Naive thymus-derived CD8-positive, alpha-beta T cell (primary cell): ENCODE measurements at regions not wholly inside any gene's neighbourhood (a gene's known extent, or its start where the extent isn't known, plus 50 kb on each side); places are given as distances from the start of the nearest gene placed in this dataset.

Experiments used
- ATAC-seq, 2 donors: fragments of 150-1000 bp; cut with Tn5 transposase in 1 of 2; sonication (Bioruptor Pico), chemical (Tn5 transposase) in 1 of 2; 1 replicate in 1 of 2; 2 replicates in 1 of 2; pipeline ENCODE4 v1.10.0; 2021; ENCODE audit warnings: mild to moderate bottlenecking in 2 of 2, moderate library complexity in 2 of 2
- POLR2A ChIA-PET: fragments of 350-600 bp; sonication (Branson Sonifier 250); formaldehyde crosslinking; loops from one replicate; lab custom pipeline; 2021; ENCODE audit warnings: antibody characterized with exemption; lab: Charles Lee
- DNase-seq, 10 donors: peaks; one replicate each; pipeline versions ENCODE4 v3.0.0 to v3.0.0-alpha.2; 2020 to 2022
- H3K27ac Mint-ChIP-seq, 10 donors: one replicate each; pipeline ENCODE4 v1.8.0; 2020 to 2022; ENCODE audit warnings: mild to moderate bottlenecking in 10 of 10, mixed read lengths in 10 of 10, moderate library complexity in 4 of 10, inconsistent platforms in 1 of 10
- H3K27me3 Mint-ChIP-seq, 5 donors: one replicate each; pipeline ENCODE4 v1.8.0; 2021 to 2022; ENCODE audit warnings: mixed read lengths in 5 of 5
- H3K36me3 Mint-ChIP-seq, 3 donors: one replicate each; pipeline ENCODE4 v1.8.0; 2020 to 2022; ENCODE audit warnings: mixed read lengths in 3 of 3, mild to moderate bottlenecking in 2 of 3, inconsistent platforms in 1 of 3
- H3K4me1 Mint-ChIP-seq, 4 donors: one replicate each; pipeline ENCODE4 v1.8.0; 2021 to 2022; ENCODE audit warnings: mixed read lengths in 4 of 4
- H3K4me3 Mint-ChIP-seq, 10 donors: one replicate each; pipeline ENCODE4 v1.8.0; 2020 to 2022; ENCODE audit warnings: mild to moderate bottlenecking in 10 of 10, mixed read lengths in 10 of 10, moderate library complexity in 6 of 10, inconsistent platforms in 1 of 10
- H3K9me3 Mint-ChIP-seq, 9 donors: one replicate each; pipeline ENCODE4 v1.8.0; 2020 to 2022; ENCODE audit warnings: mixed read lengths in 9 of 9, mild to moderate bottlenecking in 3 of 9, inconsistent platforms in 1 of 9, moderate library complexity in 1 of 9

GRCh38 chr12:127393465-127393864 is 873.5 kb upstream of the TMEM132C start:
- Mint-ChIP-seq H3K4me3 (no peak overlapping the region), H3K9me3 (peaks cover 0 to 7% (median 0%) of the 10 kb centered on the region in 9 donors), H3K36me3 (no peaks in the 10 kb centered on the region), H3K4me1 (no peaks in the 10 kb centered on the region), H3K27ac (no peak overlapping the region), H3K27me3 (peaks cover 3 to 21% (median 4%) of the 10 kb centered on the region in 5 donors)
- POLR2A ChIA-PET, result no interaction called here
- no peak for ATAC-seq
- no peak for DNase-seq

- no peaks in the 10 kb centered on the region for H3K36me3 Mint-ChIP-seq
- no peak overlapping the region for H3K27ac Mint-ChIP-seq
- no peaks in the 10 kb centered on the region for H3K4me1 Mint-ChIP-seq
- ATAC-seq (no peak), DNase-seq (no peak)
- peaks cover 0 to 7% (median 0%) of the 10 kb centered on the region in 9 donors for H3K9me3 Mint-ChIP-seq
- POLR2A ChIA-PET, result no interaction called here
- peaks cover 3 to 19% (median 4%) of the 10 kb centered on the region in 5 donors for H3K27me3 Mint-ChIP-seq
- H3K4me3 Mint-ChIP-seq, result no peak overlapping the region
These were observed 873.1 kb upstream of the TMEM132C start for GRCh38 chr12:127393896-127394295.

GRCh38 chr12:127396734-127397133 is 870.2 kb upstream of the TMEM132C start:
- Mint-ChIP-seq H3K27ac (no peak overlapping the region), H3K9me3 (peaks cover 0 to 3% (median 0%) of the 10 kb centered on the region in 9 donors), H3K36me3 (no peaks in the 10 kb centered on the region), H3K4me3 (no peak overlapping the region), H3K27me3 (peaks cover 3 to 12% (median 4%) of the 10 kb centered on the region in 5 donors), H3K4me1 (no peaks in the 10 kb centered on the region)
- DNase-seq (no peak), ATAC-seq (no peak)
- POLR2A ChIA-PET, result no interaction called here

GRCh38 chr12:127398016-127398710 is 868.8 kb upstream of the TMEM132C start:
- Mint-ChIP-seq H3K4me3 (no peak overlapping the region), H3K27me3 (peaks cover 0 to 12% (median 4%) of the 10 kb centered on the region in 5 donors), H3K4me1 (no peaks in the 10 kb centered on the region), H3K27ac (no peak overlapping the region), H3K36me3 (no peaks in the 10 kb centered on the region), H3K9me3 (peaks cover 0 to 4% (median 0%) of the 10 kb centered on the region in 9 donors)
- POLR2A ChIA-PET, result no interaction called here
- no peak for ATAC-seq
- no peak for DNase-seq

- Mint-ChIP-seq H3K4me1 (no peaks in the 10 kb centered on the region), H3K4me3 (no peak overlapping the region), H3K27ac (no peak overlapping the region), H3K27me3 (peaks cover 0 to 12% (median 4%) of the 10 kb centered on the region in 5 donors), H3K9me3 (peaks cover 0 to 6% (median 0%) of the 10 kb centered on the region in 9 donors), H3K36me3 (no peaks in the 10 kb centered on the region)
- no peak for DNase-seq
- no peak for ATAC-seq
- POLR2A ChIA-PET, result no interaction called here
These were observed 867.5 kb upstream of the TMEM132C start for GRCh38 chr12:127399451-127399850.

- no peak overlapping the region for H3K27ac Mint-ChIP-seq
- H3K36me3 Mint-ChIP-seq, result no peaks in the 10 kb centered on the region
- ATAC-seq (no peak), DNase-seq (no peak)
- no peak overlapping the region for H3K4me3 Mint-ChIP-seq
- H3K9me3 Mint-ChIP-seq, result peaks cover 0 to 6% (median 0%) of the 10 kb centered on the region in 9 donors
- no peaks in the 10 kb centered on the region for H3K4me1 Mint-ChIP-seq
- peaks cover 0 to 12% (median 4%) of the 10 kb centered on the region in 5 donors for H3K27me3 Mint-ChIP-seq
- POLR2A ChIA-PET, result no interaction called here
These were observed 866.7 kb upstream of the TMEM132C start for GRCh38 chr12:127400221-127400620.

GRCh38 chr12:127401005-127401404 is 866.0 kb upstream of the TMEM132C start:
- ATAC-seq, result no peak
- POLR2A ChIA-PET, result no interaction called here
- no peaks in the 10 kb centered on the region for H3K36me3 Mint-ChIP-seq
- no peaks in the 10 kb centered on the region for H3K4me1 Mint-ChIP-seq
- DNase-seq, result no peak
- H3K9me3 Mint-ChIP-seq, result peaks cover 0 to 6% (median 0%) of the 10 kb centered on the region in 9 donors
- H3K4me3 Mint-ChIP-seq, result no peak overlapping the region
- peaks cover 0 to 12% (median 3%) of the 10 kb centered on the region in 5 donors for H3K27me3 Mint-ChIP-seq
- H3K27ac Mint-ChIP-seq, result no peak overlapping the region

- Mint-ChIP-seq H3K4me1 (no peaks in the 10 kb centered on the region), H3K9me3 (peaks cover 0 to 6% (median 0%) of the 10 kb centered on the region in 9 donors), H3K4me3 (no peak overlapping the region), H3K27me3 (peaks cover 0 to 7% (median 5%) of the 10 kb centered on the region in 5 donors), H3K27ac (no peak overlapping the region), H3K36me3 (no peaks in the 10 kb centered on the region)
- POLR2A ChIA-PET, result no interaction called here
- DNase-seq, result no peak
- no peak for ATAC-seq
These were observed 865.4 kb upstream of the TMEM132C start for GRCh38 chr12:127401536-127401935.

GRCh38 chr12:127411166-127411915 is 855.6 kb upstream of the TMEM132C start:
- H3K4me3 Mint-ChIP-seq, result no peak overlapping the region
- POLR2A ChIA-PET, result no interaction called here
- peaks cover 0 to 4% (median 0%) of the 10 kb centered on the region in 9 donors for H3K9me3 Mint-ChIP-seq
- H3K27me3 Mint-ChIP-seq, result no peaks in the 10 kb centered on the region
- H3K36me3 Mint-ChIP-seq, result no peaks in the 10 kb centered on the region
- no peak overlapping the region for H3K27ac Mint-ChIP-seq
- ATAC-seq, result no peak
- no peaks in the 10 kb centered on the region for H3K4me1 Mint-ChIP-seq
- DNase-seq, result no peak

GRCh38 chr12:127411981-127412380 is 855.0 kb upstream of the TMEM132C start:
- POLR2A ChIA-PET, result no interaction called here
- Mint-ChIP-seq H3K9me3 (peaks cover 0 to 7% (median 3%) of the 10 kb centered on the region in 9 donors), H3K27ac (no peak overlapping the region), H3K4me3 (no peak overlapping the region), H3K36me3 (no peaks in the 10 kb centered on the region), H3K27me3 (peaks cover 0 to 3% (median 0%) of the 10 kb centered on the region in 5 donors), H3K4me1 (no peaks in the 10 kb centered on the region)
- DNase-seq (no peak), ATAC-seq (no peak)

GRCh38 chr12:127412866-127413265 is 854.1 kb upstream of the TMEM132C start:
- Mint-ChIP-seq H3K27ac (no peak overlapping the region), H3K4me3 (no peak overlapping the region), H3K4me1 (no peaks in the 10 kb centered on the region), H3K9me3 (peaks cover 0 to 16% (median 6%) of the 10 kb centered on the region in 9 donors), H3K36me3 (no peaks in the 10 kb centered on the region), H3K27me3 (peaks cover 0 to 7% (median 0%) of the 10 kb centered on the region in 5 donors)
- DNase-seq, result no peak
- ATAC-seq, result no peak
- POLR2A ChIA-PET, result no interaction called here

- peaks cover 0 to 21% (median 8%) of the 10 kb centered on the region in 9 donors for H3K9me3 Mint-ChIP-seq
- H3K4me1 Mint-ChIP-seq, result no peaks in the 10 kb centered on the region
- H3K27ac Mint-ChIP-seq, result no peak overlapping the region
- H3K27me3 Mint-ChIP-seq, result peaks cover 0 to 7% (median 0%) of the 10 kb centered on the region in 5 donors
- POLR2A ChIA-PET, result no interaction called here
- H3K4me3 Mint-ChIP-seq, result no peak overlapping the region
- DNase-seq (no peak), ATAC-seq (no peak)
- no peaks in the 10 kb centered on the region for H3K36me3 Mint-ChIP-seq
These were observed 852.8 kb upstream of the TMEM132C start for GRCh38 chr12:127414186-127414585.

- no peaks in the 10 kb centered on the region for H3K4me1 Mint-ChIP-seq
- DNase-seq (no peak), ATAC-seq (no peak)
- no peak overlapping the region for H3K27ac Mint-ChIP-seq
- H3K27me3 Mint-ChIP-seq, result peaks cover 0 to 7% (median 0%) of the 10 kb centered on the region in 5 donors
- H3K4me3 Mint-ChIP-seq, result no peak overlapping the region
- POLR2A ChIA-PET, result no interaction called here
- H3K36me3 Mint-ChIP-seq, result no peaks in the 10 kb centered on the region
- H3K9me3 Mint-ChIP-seq, result peaks cover 0 to 21% (median 8%) of the 10 kb centered on the region in 9 donors
These were observed 852.3 kb upstream of the TMEM132C start for GRCh38 chr12:127414636-127415035.
